Suprapubic skin (tissue), 4 donors: ENCODE measurements at regions not wholly inside any gene's neighbourhood (a gene's known extent, or its start where the extent isn't known, plus 50 kb on each side); places are given as distances from the start of the nearest gene placed in this dataset.

Source experiments
- DNase-seq, 2 donors: peaks; one replicate each; pipeline ENCODE4 v3.0.0-alpha.2; 2019; ENCODE audit warnings: low spot score in 2 of 2
- H3K27ac ChIP-seq: fragments of 200-600 bp; sonication (generic); one replicate; pipeline ENCODE4 v1.5.1; 2019
- H3K27me3 ChIP-seq: fragments of 200-600 bp; sonication (generic); one replicate; pipeline ENCODE4 v1.5.1; 2019
- H3K36me3 ChIP-seq: fragments of 200-600 bp; sonication (generic); one replicate; pipeline ENCODE4 v1.5.1; 2019
- H3K4me1 ChIP-seq: fragments of 200-600 bp; sonication (generic); one replicate; pipeline ENCODE4 v1.5.1; 2019
- H3K4me3 ChIP-seq: fragments of 200-600 bp; sonication (generic); one replicate; pipeline ENCODE4 v1.5.1; 2019; ENCODE audit warnings: mild to moderate bottlenecking
- H3K9me3 ChIP-seq: fragments of 200-600 bp; sonication (generic); one replicate; pipeline ENCODE4 v1.5.1; 2019
- EP300 ChIP-seq: sonication (generic); formaldehyde crosslinking; IDR thresholded peaks from one replicate; pipeline ENCODE4 v1.6.1; 2017; ENCODE audit warnings: antibody characterized with exemption
- POLR2A ChIP-seq, 2 donors: fragments of 450-650 bp; IDR thresholded peaks; one replicate each; pipeline ENCODE4 v1.6.1; 2017; ENCODE audit warnings: antibody characterized with exemption in 2 of 2, mild to moderate bottlenecking in 2 of 2, moderate library complexity in 2 of 2
- POLR2AphosphoS5 ChIP-seq, 3 donors: sonication (generic); formaldehyde crosslinking; IDR thresholded peaks; one replicate each; pipeline ENCODE4 v1.6.1; 2017; ENCODE audit warnings: antibody characterized with exemption in 3 of 3
- WGBS: methylation state at CpG from one replicate; pipeline ENCODE4 v1.1.5; 2018; 5-methylcytosine and 5-hydroxymethylcytosine counted together
- TF ChIP-seq, protein P1 (sequence below), 2 donors: fragments of 200-600 bp in 1 of 2; fragments of 450-650 bp in 1 of 2; sonication (generic) in 1 of 2; IDR thresholded peaks; one replicate each; pipeline ENCODE4 v1.5.1; 2016 to 2019; ENCODE audit warnings: antibody characterized with exemption in 2 of 2, mild to moderate bottlenecking in 1 of 2, moderate library complexity in 1 of 2

DNA sequence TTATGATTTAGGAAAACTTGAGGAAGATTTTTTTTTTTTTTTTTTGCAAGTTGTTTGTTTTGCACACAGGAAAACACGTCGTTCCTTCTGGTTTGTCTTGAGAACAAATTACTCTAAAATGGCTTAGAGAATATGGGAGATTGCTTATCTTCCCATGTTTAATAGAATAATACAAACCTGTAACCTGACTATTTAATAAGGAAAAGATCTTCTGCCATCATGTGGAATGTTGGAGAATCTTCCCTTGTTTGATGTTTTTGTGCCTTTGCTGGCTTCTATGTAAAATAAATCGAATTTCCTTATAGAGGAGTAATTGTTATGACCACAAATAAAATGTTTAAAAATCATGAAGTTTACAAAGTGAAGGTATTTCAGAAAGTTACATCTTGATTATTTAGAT, 818.8 kb downstream of the GATA3 start:
- TF ChIP-seq POLR2AphosphoS5 (IDR thresholded peaks at IDR 0.05) (no peak), POLR2A (IDR thresholded peaks at IDR 0.05) (no peak), EP300 (no peak)
- TF ChIP-seq, protein P1, sequence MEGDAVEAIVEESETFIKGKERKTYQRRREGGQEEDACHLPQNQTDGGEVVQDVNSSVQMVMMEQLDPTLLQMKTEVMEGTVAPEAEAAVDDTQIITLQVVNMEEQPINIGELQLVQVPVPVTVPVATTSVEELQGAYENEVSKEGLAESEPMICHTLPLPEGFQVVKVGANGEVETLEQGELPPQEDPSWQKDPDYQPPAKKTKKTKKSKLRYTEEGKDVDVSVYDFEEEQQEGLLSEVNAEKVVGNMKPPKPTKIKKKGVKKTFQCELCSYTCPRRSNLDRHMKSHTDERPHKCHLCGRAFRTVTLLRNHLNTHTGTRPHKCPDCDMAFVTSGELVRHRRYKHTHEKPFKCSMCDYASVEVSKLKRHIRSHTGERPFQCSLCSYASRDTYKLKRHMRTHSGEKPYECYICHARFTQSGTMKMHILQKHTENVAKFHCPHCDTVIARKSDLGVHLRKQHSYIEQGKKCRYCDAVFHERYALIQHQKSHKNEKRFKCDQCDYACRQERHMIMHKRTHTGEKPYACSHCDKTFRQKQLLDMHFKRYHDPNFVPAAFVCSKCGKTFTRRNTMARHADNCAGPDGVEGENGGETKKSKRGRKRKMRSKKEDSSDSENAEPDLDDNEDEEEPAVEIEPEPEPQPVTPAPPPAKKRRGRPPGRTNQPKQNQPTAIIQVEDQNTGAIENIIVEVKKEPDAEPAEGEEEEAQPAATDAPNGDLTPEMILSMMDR (IDR thresholded peaks at IDR 0.05) = no peak
- H3K36me3 ChIP-seq = no peaks in the 10 kb centered on the region
- no peaks in the 10 kb centered on the region for H3K27me3 ChIP-seq
- no peak for DNase-seq
- no peaks in the 10 kb centered on the region for H3K9me3 ChIP-seq
- H3K27ac ChIP-seq = no peak overlapping the region
- 27% methylated on average over 3 of the region's 3 CpGs for WGBS
- peaks cover 18% of the 10 kb centered on the region for H3K4me1 ChIP-seq
- no peak overlapping the region for H3K4me3 ChIP-seq

DNA sequence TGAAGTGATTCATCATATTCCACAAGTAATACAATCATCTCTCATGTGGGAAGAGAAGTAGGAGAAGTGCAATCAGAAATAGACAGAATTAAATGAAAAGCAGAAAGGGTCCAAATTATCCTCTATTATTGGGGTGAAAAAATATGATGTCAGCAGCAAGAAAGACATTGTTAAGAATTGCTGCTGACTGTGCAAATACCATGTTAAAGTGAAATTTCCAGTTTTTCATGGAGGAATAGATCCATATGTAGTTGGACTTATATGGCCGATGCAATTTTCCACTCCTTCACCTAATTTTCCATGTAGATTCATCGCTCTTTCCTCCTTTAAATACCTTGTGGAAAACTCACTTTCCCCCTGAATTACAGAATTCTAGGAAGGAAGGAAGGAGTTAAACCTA, 819.8 kb downstream of the GATA3 start:
- DNase-seq = no peak

DNA sequence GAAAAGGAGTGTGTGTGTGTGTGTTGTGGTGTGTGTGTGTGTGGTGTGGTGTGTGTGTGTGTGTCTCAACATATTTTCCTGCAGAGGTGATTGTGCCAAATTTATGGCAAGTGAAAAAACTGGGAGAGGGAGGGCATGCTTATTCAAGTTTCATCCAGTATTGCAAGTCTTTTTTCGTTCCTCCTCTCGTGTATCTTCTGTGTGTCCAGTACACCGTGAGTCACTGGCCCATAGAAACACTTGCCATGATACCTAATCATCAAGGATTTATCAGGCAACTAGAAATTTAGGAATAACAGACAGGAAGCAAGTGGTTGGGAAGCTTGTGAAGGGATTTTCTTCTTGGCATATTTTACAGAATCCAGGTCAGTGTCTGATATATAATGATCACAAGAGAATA, 820.5 kb downstream of the GATA3 start:
- no peak overlapping the region for H3K4me3 ChIP-seq
- H3K27me3 ChIP-seq = no peaks in the 10 kb centered on the region
- H3K9me3 ChIP-seq = no peaks in the 10 kb centered on the region
- TF ChIP-seq, protein P1 (IDR thresholded peaks at IDR 0.05) = no peak
- TF ChIP-seq POLR2A (IDR thresholded peaks at IDR 0.05) (no peak), EP300 (no peak), POLR2AphosphoS5 (IDR thresholded peaks at IDR 0.05) (no peak)
- 56% methylated on average over 3 of the region's 3 CpGs for WGBS
- H3K36me3 ChIP-seq = no peaks in the 10 kb centered on the region
- H3K4me1 ChIP-seq = peaks cover 18% of the 10 kb centered on the region
- DNase-seq = no peak
- no peak overlapping the region for H3K27ac ChIP-seq

More for the DNA sequence above, 819.8 kb downstream of the GATA3 start:
- H3K36me3 ChIP-seq = no peaks in the 10 kb centered on the region
- no peak overlapping the region for H3K4me3 ChIP-seq
- WGBS = 81% methylated on average over 2 of the region's 2 CpGs
- H3K27ac ChIP-seq = no peak overlapping the region
- peaks cover 18% of the 10 kb centered on the region for H3K4me1 ChIP-seq
- no peaks in the 10 kb centered on the region for H3K9me3 ChIP-seq
- TF ChIP-seq EP300 (no peak), POLR2AphosphoS5 (IDR thresholded peaks at IDR 0.05) (no peak)
- H3K27me3 ChIP-seq = no peaks in the 10 kb centered on the region

DNA sequence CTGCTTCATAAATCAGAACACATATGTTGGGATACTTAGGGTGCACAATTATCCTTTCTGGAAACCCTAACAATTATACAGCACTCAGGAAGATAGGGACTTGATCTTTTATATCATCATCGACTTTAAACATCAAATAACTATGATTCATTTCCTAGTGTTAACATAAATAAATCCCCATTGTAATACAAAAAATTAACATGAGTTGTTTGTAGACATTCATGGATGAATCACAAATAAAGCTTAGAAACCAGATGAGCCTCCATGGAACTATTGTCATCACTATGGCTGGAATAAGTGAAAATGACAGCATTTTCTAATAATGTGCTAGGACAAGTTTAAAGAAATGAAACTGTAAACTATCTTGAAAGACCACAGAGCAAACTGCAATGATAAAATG, 821.7 kb downstream of the GATA3 start:
- H3K9me3 ChIP-seq = no peaks in the 10 kb centered on the region
- no peak overlapping the region for H3K27ac ChIP-seq
- peaks cover 18% of the 10 kb centered on the region for H3K4me1 ChIP-seq
- no peaks in the 10 kb centered on the region for H3K27me3 ChIP-seq
- no peak overlapping the region for H3K4me3 ChIP-seq
- WGBS = 64% methylated on average over 1 of the region's 1 CpG
- DNase-seq = no peak
- TF ChIP-seq POLR2AphosphoS5 (IDR thresholded peaks at IDR 0.05) (no peak), POLR2A (IDR thresholded peaks at IDR 0.05) (no peak), EP300 (no peak)
- TF ChIP-seq, protein P1 (IDR thresholded peaks at IDR 0.05) = no peak
- no peaks in the 10 kb centered on the region for H3K36me3 ChIP-seq

GRCh38 chr10:8889538-8889937, 835.0 kb downstream of the GATA3 start:
- no peaks in the 10 kb centered on the region for H3K36me3 ChIP-seq
- H3K27ac ChIP-seq = no peak overlapping the region
- DNase-seq = no peak
- H3K4me1 ChIP-seq = no peaks in the 10 kb centered on the region
- 63% methylated on average over 2 of the region's 2 CpGs for WGBS
- H3K4me3 ChIP-seq = no peak overlapping the region
- no peaks in the 10 kb centered on the region for H3K27me3 ChIP-seq
- H3K9me3 ChIP-seq = no peaks in the 10 kb centered on the region
- TF ChIP-seq POLR2A (IDR thresholded peaks at IDR 0.05) = no peak
- no peak for TF ChIP-seq EP300
- no peak for TF ChIP-seq POLR2AphosphoS5 (IDR thresholded peaks at IDR 0.05)
- TF ChIP-seq, protein P1 (IDR thresholded peaks at IDR 0.05) = no peak

- H3K27me3 ChIP-seq = peaks cover 7% of the 10 kb centered on the region
- TF ChIP-seq, protein P1 (IDR thresholded peaks at IDR 0.05) = no peak
- TF ChIP-seq POLR2A (IDR thresholded peaks at IDR 0.05) (no peak), EP300 (no peak), POLR2AphosphoS5 (IDR thresholded peaks at IDR 0.05) (no peak)
- H3K27ac ChIP-seq = no peak overlapping the region
- no peaks in the 10 kb centered on the region for H3K4me1 ChIP-seq
- no peaks in the 10 kb centered on the region for H3K9me3 ChIP-seq
- DNase-seq = no peak
- WGBS = 90% methylated on average over 3 of the region's 3 CpGs
- no peak overlapping the region for H3K4me3 ChIP-seq
- H3K36me3 ChIP-seq = no peaks in the 10 kb centered on the region
Measured at GRCh38 chr10:8893102-8893501, 838.6 kb downstream of the GATA3 start.
